ENCODE measurements at regions not wholly inside any gene's neighbourhood (a gene's known extent, or its start where the extent isn't known, plus 50 kb on each side); places are given as distances from the start of the nearest gene placed in this dataset.
A peak's percentile ranks its signal among the peaks of the same experiment; 100 is the strongest.

DNA sequence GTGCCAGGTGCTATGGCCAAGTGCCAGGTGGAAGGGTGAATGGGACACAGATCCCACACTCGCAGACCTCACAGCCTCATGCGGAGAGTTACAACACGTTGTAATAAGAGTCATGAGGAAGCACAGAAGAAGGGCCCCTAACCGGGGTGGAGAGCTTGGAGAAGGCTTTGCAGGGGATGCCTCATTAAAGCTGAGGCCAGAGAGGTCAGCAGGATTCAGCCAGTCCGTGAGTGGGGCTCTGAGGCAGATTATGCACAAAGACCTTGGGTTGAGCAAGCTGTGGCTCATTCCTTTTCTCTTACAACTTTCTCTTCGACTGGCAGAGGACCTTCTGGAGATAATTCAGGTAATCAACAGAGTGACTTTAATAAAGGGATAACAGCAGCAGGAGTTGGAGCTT is 65.3 kb upstream of the SNRK start:
- no peak overlapping the region for H3K4me3 ChIP-seq (ENCODE audit: low read depth in 1 of 3, low read length in 3 of 3)
- H3K27me3 ChIP-seq (ENCODE audit: control insufficient read depth in 3 of 3, insufficient read depth in 3 of 3, low read length in 3 of 3), result no peaks in the 10 kb centered on the region
- H3K27ac ChIP-seq (ENCODE audit: low read depth in 1 of 3, low read length in 2 of 3), result no peak overlapping the region
- no peak for FAIRE-seq
- WGBS, 3 donors, result 55 to 66% (median 64%) methylated on average over 5 to 6 of the region's 6 CpGs
- no peak for DNase-seq
- no peaks in the 10 kb centered on the region for H3K4me1 ChIP-seq (ENCODE audit: control insufficient read depth in 3 of 3, insufficient read depth in 2 of 3, low read depth in 1 of 3, low read length in 2 of 3)
- peaks cover 0 to 9% of the 10 kb centered on the region in 2 donors for H3K9me3 ChIP-seq (ENCODE audit: control insufficient read depth in 2 of 2, insufficient read depth in 1 of 2, low read depth in 1 of 2, low read length in 1 of 2)
- H3K36me3 ChIP-seq (ENCODE audit: control insufficient read depth in 3 of 3, insufficient read depth in 2 of 3, low read depth in 1 of 3, low read length in 3 of 3), result no peaks in the 10 kb centered on the region

DNA sequence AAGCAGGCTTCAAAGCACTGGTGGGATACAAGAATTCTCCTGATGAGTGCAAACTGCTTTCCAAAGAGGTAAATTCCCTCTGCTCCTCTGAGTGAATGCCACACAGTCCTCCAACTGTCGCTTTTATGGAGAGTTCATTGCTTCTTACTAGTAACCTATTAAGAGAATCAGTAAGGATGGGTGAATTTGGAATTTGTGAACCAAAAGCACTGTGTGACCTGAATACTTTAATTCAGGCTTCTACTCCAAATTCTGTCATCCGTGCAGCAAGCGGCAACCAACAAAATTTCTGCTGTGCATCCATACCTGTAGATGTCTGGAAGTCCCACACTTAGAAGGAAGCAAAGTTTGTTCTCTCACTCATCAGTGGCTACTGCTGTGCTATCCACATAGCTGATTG is 66.7 kb upstream of the SNRK start:
- DNase-seq (no peak), FAIRE-seq (no peak)
- peaks cover 0 to 9% of the 10 kb centered on the region in 2 donors for H3K9me3 ChIP-seq (ENCODE audit: control insufficient read depth in 2 of 2, insufficient read depth in 1 of 2, low read depth in 1 of 2, low read length in 1 of 2)
- H3K4me1 ChIP-seq (ENCODE audit: control insufficient read depth in 3 of 3, insufficient read depth in 2 of 3, low read depth in 1 of 3, low read length in 2 of 3), result peaks cover 0 to 3% (median 0%) of the 10 kb centered on the region in 3 donors
- no peak overlapping the region for H3K4me3 ChIP-seq (ENCODE audit: low read depth in 1 of 3, low read length in 3 of 3)
- no peak overlapping the region for H3K27ac ChIP-seq (ENCODE audit: low read depth in 1 of 3, low read length in 2 of 3)
- 95 to 97% (median 96%) methylated on average over 3 of the region's 3 CpGs for WGBS, 3 donors
- no peaks in the 10 kb centered on the region for H3K27me3 ChIP-seq (ENCODE audit: control insufficient read depth in 3 of 3, insufficient read depth in 3 of 3, low read length in 3 of 3)
- no peaks in the 10 kb centered on the region for H3K36me3 ChIP-seq (ENCODE audit: control insufficient read depth in 3 of 3, insufficient read depth in 2 of 3, low read depth in 1 of 3, low read length in 3 of 3)

DNA sequence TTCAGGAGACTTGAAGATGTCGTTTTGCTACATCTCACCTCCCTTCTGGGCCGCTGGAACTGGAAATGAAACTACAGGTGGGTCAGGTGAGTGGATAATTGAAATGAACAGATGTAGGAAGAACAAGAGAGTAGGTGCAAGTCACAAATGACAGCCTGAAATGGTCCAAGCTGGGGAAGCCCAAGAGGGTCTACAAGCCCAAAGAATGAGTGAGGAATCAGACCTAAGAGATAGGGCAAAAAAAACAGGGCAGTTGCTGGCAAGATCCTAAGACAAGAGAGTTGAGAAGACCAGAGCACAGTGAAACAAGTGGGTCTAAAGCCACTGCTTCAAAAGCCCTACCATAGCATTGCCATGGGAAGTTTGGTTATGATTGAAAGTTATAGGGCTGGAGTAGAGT is 67.4 kb upstream of the SNRK start:
- Histone ChIP-seq H3K27ac (ENCODE audit: low read depth in 1 of 3, low read length in 2 of 3) (no peak overlapping the region), H3K4me3 (ENCODE audit: low read depth in 1 of 3, low read length in 3 of 3) (no peak overlapping the region), H3K9me3 (ENCODE audit: control insufficient read depth in 2 of 2, insufficient read depth in 1 of 2, low read depth in 1 of 2, low read length in 1 of 2) (peaks cover 0 to 9% of the 10 kb centered on the region in 2 donors), H3K36me3 (ENCODE audit: control insufficient read depth in 3 of 3, insufficient read depth in 2 of 3, low read depth in 1 of 3, low read length in 3 of 3) (no peaks in the 10 kb centered on the region), H3K4me1 (ENCODE audit: control insufficient read depth in 3 of 3, insufficient read depth in 2 of 3, low read depth in 1 of 3, low read length in 2 of 3) (peaks cover 0 to 9% (median 0%) of the 10 kb centered on the region in 3 donors), H3K27me3 (ENCODE audit: control insufficient read depth in 3 of 3, insufficient read depth in 3 of 3, low read length in 3 of 3) (no peaks in the 10 kb centered on the region)
- FAIRE-seq, result no peak
- no peak for DNase-seq
- 71 to 87% (median 72%) methylated on average over 2 of the region's 2 CpGs for WGBS, 3 donors

DNA sequence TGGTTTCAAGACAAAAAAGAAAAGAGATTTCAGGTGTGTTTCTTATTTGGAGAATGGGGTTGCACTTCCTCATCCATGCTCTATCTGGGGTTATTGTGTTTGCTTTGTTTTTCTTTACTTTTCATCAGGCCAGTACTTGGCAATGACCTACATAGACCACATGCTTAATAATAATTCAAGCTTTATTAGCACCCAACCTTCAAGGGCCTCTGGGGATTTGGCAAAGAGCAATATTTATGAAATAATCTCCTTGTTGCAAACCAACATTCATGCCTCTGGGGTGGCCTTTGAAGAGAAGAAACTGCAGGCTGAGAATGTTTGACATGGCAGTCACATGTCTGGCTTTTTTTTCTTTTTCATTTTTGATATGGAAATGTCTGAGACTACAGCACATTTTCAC is 68.2 kb upstream of the SNRK start:
- Histone ChIP-seq H3K4me1 (ENCODE audit: control insufficient read depth in 3 of 3, insufficient read depth in 2 of 3, low read depth in 1 of 3, low read length in 2 of 3) (peaks cover 3 to 16% (median 4%) of the 10 kb centered on the region in 3 donors), H3K27ac (ENCODE audit: low read depth in 1 of 3, low read length in 2 of 3) (no peak overlapping the region), H3K9me3 (ENCODE audit: control insufficient read depth in 2 of 2, insufficient read depth in 1 of 2, low read depth in 1 of 2, low read length in 1 of 2) (peaks cover 0 to 9% of the 10 kb centered on the region in 2 donors), H3K27me3 (ENCODE audit: control insufficient read depth in 3 of 3, insufficient read depth in 3 of 3, low read length in 3 of 3) (no peaks in the 10 kb centered on the region), H3K4me3 (ENCODE audit: low read depth in 1 of 3, low read length in 3 of 3) (no peak overlapping the region), H3K36me3 (ENCODE audit: control insufficient read depth in 3 of 3, insufficient read depth in 2 of 3, low read depth in 1 of 3, low read length in 3 of 3) (no peaks in the 10 kb centered on the region)
- no peak for FAIRE-seq
- DNase-seq, result no peak

DNA sequence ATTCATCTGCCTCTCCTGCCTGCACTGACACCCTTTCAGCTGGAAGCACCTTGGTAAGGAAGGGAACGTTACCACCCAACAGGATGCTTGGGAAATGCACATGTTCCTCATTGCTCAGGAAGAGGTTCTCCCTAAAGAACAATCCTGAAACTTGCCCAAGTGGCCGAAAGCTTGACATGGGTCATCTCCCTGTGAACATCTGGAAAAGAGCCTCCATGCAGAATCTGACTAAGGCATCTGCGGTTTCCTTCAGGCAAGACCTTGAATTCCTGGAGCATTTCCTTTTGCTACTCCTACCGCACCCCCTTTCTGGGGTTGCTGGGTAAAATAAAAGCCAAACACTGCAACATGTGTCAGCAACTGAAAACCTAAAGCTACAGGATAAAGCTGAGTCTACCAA is 68.7 kb upstream of the SNRK start:
- H3K4me3 ChIP-seq (ENCODE audit: low read depth in 1 of 3, low read length in 3 of 3), result no peak overlapping the region
- no peak for FAIRE-seq
- no peak for DNase-seq
- H3K4me1 ChIP-seq (ENCODE audit: control insufficient read depth in 3 of 3, insufficient read depth in 2 of 3, low read depth in 1 of 3, low read length in 2 of 3), result peaks cover 3 to 21% (median 4%) of the 10 kb centered on the region in 3 donors
- no peaks in the 10 kb centered on the region for H3K36me3 ChIP-seq (ENCODE audit: control insufficient read depth in 3 of 3, insufficient read depth in 2 of 3, low read depth in 1 of 3, low read length in 3 of 3)
- peaks cover 0 to 4% of the 10 kb centered on the region in 2 donors for H3K9me3 ChIP-seq (ENCODE audit: control insufficient read depth in 2 of 2, insufficient read depth in 1 of 2, low read depth in 1 of 2, low read length in 1 of 2)
- WGBS, 3 donors, result 85 to 94% (median 94%) methylated on average over 4 of the region's 4 CpGs
- H3K27me3 ChIP-seq (ENCODE audit: control insufficient read depth in 3 of 3, insufficient read depth in 3 of 3, low read length in 3 of 3), result no peaks in the 10 kb centered on the region
- H3K27ac ChIP-seq (ENCODE audit: low read depth in 1 of 3, low read length in 2 of 3), result no peak overlapping the region

DNA sequence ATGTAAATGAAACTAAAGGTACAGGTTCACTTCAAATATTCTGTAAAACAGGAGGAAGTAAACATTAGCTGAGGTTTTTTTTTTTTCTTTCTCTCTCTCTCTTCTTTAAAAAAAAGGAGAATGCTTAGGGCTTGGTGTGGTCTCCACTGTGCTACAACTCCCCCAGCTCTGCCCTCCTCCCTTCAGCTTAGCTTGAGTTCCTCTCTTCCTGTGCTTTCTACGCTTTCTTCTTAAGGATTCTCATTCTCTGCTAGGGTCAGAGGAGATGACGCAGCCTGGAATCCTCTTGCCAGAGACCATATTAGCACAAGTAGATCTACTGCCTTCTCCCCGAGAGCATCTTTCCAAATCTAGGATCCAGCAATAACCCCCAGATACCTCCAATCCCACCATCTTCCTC is 69.1 kb upstream of the SNRK start:
- 89 to 99% (median 92%) methylated on average over 3 of the region's 3 CpGs for WGBS, 3 donors
- Histone ChIP-seq H3K4me3 (ENCODE audit: low read depth in 1 of 3, low read length in 3 of 3) (no peak overlapping the region), H3K27me3 (ENCODE audit: control insufficient read depth in 3 of 3, insufficient read depth in 3 of 3, low read length in 3 of 3) (no peaks in the 10 kb centered on the region), H3K9me3 (ENCODE audit: control insufficient read depth in 2 of 2, insufficient read depth in 1 of 2, low read depth in 1 of 2, low read length in 1 of 2) (no peaks in the 10 kb centered on the region), H3K4me1 (ENCODE audit: control insufficient read depth in 3 of 3, insufficient read depth in 2 of 3, low read depth in 1 of 3, low read length in 2 of 3) (peaks cover 3 to 24% (median 4%) of the 10 kb centered on the region in 3 donors), H3K36me3 (ENCODE audit: control insufficient read depth in 3 of 3, insufficient read depth in 2 of 3, low read depth in 1 of 3, low read length in 3 of 3) (no peaks in the 10 kb centered on the region), H3K27ac (ENCODE audit: low read depth in 1 of 3, low read length in 2 of 3) (no peak overlapping the region)
- no peak for DNase-seq
- FAIRE-seq, result no peak

DNA sequence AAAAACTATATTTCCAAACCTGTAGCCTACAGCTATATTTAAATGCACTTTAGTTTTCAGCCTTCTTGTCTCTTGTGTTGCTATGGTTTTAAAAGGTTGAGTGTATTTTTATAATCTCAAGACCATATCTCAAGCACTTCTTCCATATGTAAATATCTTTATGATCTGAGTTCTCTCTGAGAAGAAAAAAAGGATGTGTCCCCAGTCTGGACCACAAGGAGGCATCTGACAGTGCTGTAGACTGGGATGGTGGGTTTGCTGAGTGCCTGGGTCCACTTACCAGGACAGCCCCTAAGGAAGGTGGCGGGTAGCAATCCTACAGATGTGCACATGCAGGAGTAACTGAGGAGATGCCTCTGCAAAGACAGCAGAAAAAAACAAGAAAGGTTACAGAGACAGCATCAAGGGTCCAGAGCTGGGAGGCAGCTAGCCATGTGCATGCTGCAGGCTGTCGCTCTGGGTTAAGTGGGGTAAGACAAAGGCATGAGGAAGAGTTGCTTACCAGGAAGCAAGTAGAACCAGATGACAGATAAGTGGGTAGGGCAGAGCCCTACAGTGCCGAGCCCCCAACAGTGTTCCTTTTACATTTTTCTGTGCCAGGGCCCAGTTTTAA is 70.6 kb upstream of the SNRK start:
- H3K27me3 ChIP-seq (ENCODE audit: control insufficient read depth in 3 of 3, insufficient read depth in 3 of 3, low read length in 3 of 3), result no peaks in the 10 kb centered on the region
- H3K27ac ChIP-seq (ENCODE audit: low read depth in 1 of 3, low read length in 2 of 3), result no peak overlapping the region
- no peaks in the 10 kb centered on the region for H3K36me3 ChIP-seq (ENCODE audit: control insufficient read depth in 3 of 3, insufficient read depth in 2 of 3, low read depth in 1 of 3, low read length in 3 of 3)
- no peak overlapping the region for H3K4me3 ChIP-seq (ENCODE audit: low read depth in 1 of 3, low read length in 3 of 3)
- no peaks in the 10 kb centered on the region for H3K9me3 ChIP-seq (ENCODE audit: control insufficient read depth in 2 of 2, insufficient read depth in 1 of 2, low read depth in 1 of 2, low read length in 1 of 2)
- WGBS, 3 donors, result 75 to 79% (median 77%) methylated on average over 3 of the region's 3 CpGs
- peaks cover 3 to 25% (median 4%) of the 10 kb centered on the region in 3 donors for H3K4me1 ChIP-seq (ENCODE audit: control insufficient read depth in 3 of 3, insufficient read depth in 2 of 3, low read depth in 1 of 3, low read length in 2 of 3)
- FAIRE-seq, result no peak
- DNase-seq, result no peak

DNA sequence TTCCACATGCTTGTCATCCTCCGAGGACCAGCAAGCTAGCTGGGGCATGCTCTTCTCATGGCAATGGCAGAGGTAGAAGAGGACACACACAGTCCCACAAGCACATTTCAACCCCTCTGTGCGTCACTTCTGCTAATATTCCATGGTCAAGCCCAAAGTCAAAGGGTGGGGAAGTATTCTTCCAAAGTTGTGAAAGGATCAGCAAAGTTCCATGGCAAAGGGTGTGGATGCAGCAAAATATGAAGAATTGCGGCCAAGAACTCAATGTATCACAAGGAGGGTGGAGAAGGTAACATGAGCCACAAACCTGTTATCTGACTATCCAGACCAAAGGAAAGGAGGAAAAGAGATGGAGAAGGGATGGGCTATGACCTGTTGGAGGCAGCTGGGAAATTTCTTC is 71.2 kb upstream of the SNRK start:
- peak overlapping the region in 1 of 3 donors; percentile 67 for H3K27ac ChIP-seq (ENCODE audit: low read depth in 1 of 3, low read length in 2 of 3)
- FAIRE-seq, result no peak

DNA sequence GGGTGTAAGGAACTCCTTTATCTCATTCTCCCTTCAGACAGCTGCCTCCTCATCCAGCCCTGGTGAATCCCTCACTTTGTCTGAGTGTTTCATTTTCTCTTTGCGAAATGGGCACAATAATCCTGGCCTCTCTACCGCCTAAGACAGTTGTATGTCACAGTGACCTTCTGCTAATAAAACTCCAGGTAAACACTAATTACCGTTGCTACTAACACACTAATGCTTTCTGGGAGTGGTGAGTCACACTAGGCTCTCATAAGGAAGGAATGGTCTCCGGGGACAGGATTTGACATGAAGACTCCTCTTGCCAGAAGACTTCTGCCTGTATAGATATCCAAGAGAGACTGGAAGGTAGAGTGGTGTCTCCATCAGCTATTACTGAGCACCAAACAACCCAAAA is 71.7 kb upstream of the SNRK start:
- H3K4me3 ChIP-seq (ENCODE audit: low read depth in 1 of 3, low read length in 3 of 3), result no peak overlapping the region
- peak overlapping the region in 2 of 3 donors; percentile 67 to 79 for H3K27ac ChIP-seq (ENCODE audit: low read depth in 1 of 3, low read length in 2 of 3)
- FAIRE-seq (no peak), DNase-seq (peak; percentile 69 to 92)
- H3K27me3 ChIP-seq (ENCODE audit: control insufficient read depth in 3 of 3, insufficient read depth in 3 of 3, low read length in 3 of 3), result no peaks in the 10 kb centered on the region
- H3K36me3 ChIP-seq (ENCODE audit: control insufficient read depth in 3 of 3, insufficient read depth in 2 of 3, low read depth in 1 of 3, low read length in 3 of 3), result no peaks in the 10 kb centered on the region
- H3K4me1 ChIP-seq (ENCODE audit: control insufficient read depth in 3 of 3, insufficient read depth in 2 of 3, low read depth in 1 of 3, low read length in 2 of 3), result peaks cover 3 to 26% (median 4%) of the 10 kb centered on the region in 3 donors
- H3K9me3 ChIP-seq (ENCODE audit: control insufficient read depth in 2 of 2, insufficient read depth in 1 of 2, low read depth in 1 of 2, low read length in 1 of 2), result no peaks in the 10 kb centered on the region
- 20 to 56% (median 31%) methylated on average over 4 of the region's 4 CpGs for WGBS, 3 donors

More for the DNA sequence above, 71.2 kb upstream of the SNRK start:
- no peaks in the 10 kb centered on the region for H3K36me3 ChIP-seq (ENCODE audit: control insufficient read depth in 3 of 3, insufficient read depth in 2 of 3, low read depth in 1 of 3, low read length in 3 of 3)
- no peak for DNase-seq
- no peaks in the 10 kb centered on the region for H3K27me3 ChIP-seq (ENCODE audit: control insufficient read depth in 3 of 3, insufficient read depth in 3 of 3, low read length in 3 of 3)
- H3K4me1 ChIP-seq (ENCODE audit: control insufficient read depth in 3 of 3, insufficient read depth in 2 of 3, low read depth in 1 of 3, low read length in 2 of 3), result peaks cover 3 to 26% (median 4%) of the 10 kb centered on the region in 3 donors
- H3K9me3 ChIP-seq (ENCODE audit: control insufficient read depth in 2 of 2, insufficient read depth in 1 of 2, low read depth in 1 of 2, low read length in 1 of 2), result no peaks in the 10 kb centered on the region
- WGBS, 3 donors, result 91 to 100% (median 96%) methylated on average over 3 of the region's 3 CpGs
- H3K4me3 ChIP-seq (ENCODE audit: low read depth in 1 of 3, low read length in 3 of 3), result no peak overlapping the region

All from small intestine (tissue), 7 donors.